HL-60 (cell line): ENCODE measurements at regions not wholly inside any gene's neighbourhood (a gene's known extent, or its start where the extent isn't known, plus 50 kb on each side); places are given as distances from the start of the nearest gene placed in this dataset.

Source experiments
- DNase-seq, 2 experiments: peaks; one replicate each; pipeline ENCODE4 v3.0.0-alpha.2; 2010 to 2020; ENCODE audit warnings: low read depth in 1 of 2, low spot score in 1 of 2
- H3K27ac ChIP-seq: fragments of 250-450 bp; sonication (Bioruptor Pico); replicated peaks from 2 replicates; pipeline ENCODE4 v1.5.1; 2020; ENCODE audit warnings: mild to moderate bottlenecking, moderate library complexity
- H3K27me3 ChIP-seq: fragments of 250-450 bp; sonication (Bioruptor Pico); 2 replicates; pipeline ENCODE4 v1.5.1; 2021; ENCODE audit warnings: mild to moderate bottlenecking, moderate library complexity; ENCODE audit not compliant: insufficient read depth, poor library complexity, severe bottlenecking
- H3K4me3 ChIP-seq: replicated peaks from 2 replicates; pipeline ENCODE4 v1.5.1; 2011; ENCODE audit warnings: mild to moderate bottlenecking, control low read depth, low read length; ENCODE audit not compliant: insufficient read depth
- CTCF ChIP-seq: IDR thresholded peaks from one replicate; pipeline ENCODE4 v1.5.1; 2011; ENCODE audit warnings: low read length, control low read depth, inconsistent platforms; ENCODE audit not compliant: insufficient read depth
- GABPA ChIP-seq: IDR thresholded peaks from 2 replicates; pipeline ENCODE4 v1.6.1; 2012; ENCODE audit warnings: low read depth
- POLR2AphosphoS5 ChIP-seq: IDR thresholded peaks from 2 replicates; pipeline ENCODE4 v1.6.1; 2012; ENCODE audit warnings: low read depth
- REST ChIP-seq: IDR thresholded peaks from 2 replicates; pipeline ENCODE4 v1.6.1; 2012; ENCODE audit warnings: low read depth; ENCODE audit not compliant: insufficient replicate concordance
- SPI1 ChIP-seq: IDR thresholded peaks from 2 replicates; pipeline ENCODE4 v1.6.1; 2012; ENCODE audit warnings: low read depth, mild to moderate bottlenecking, borderline replicate concordance

GRCh38 chr4:100644150-100644549, 126.3 kb upstream of the EMCN start:
- Histone ChIP-seq H3K27me3 (no peaks in the 10 kb centered on the region), H3K4me3 (no peak overlapping the region), H3K27ac (no peak overlapping the region)
- TF ChIP-seq CTCF (no peak), SPI1 (no peak), POLR2AphosphoS5 (no peak), GABPA (no peak), REST (no peak)
- DNase-seq = no peak

- TF ChIP-seq GABPA = no peak
- TF ChIP-seq CTCF = no peak
- TF ChIP-seq POLR2AphosphoS5 = no peak
- no peak for TF ChIP-seq SPI1
- no peak for TF ChIP-seq REST
- DNase-seq = no peak
- Histone ChIP-seq H3K27ac (no peak overlapping the region), H3K4me3 (no peak overlapping the region), H3K27me3 (no peaks in the 10 kb centered on the region)
These were observed 123.5 kb upstream of the EMCN start for GRCh38 chr4:100641336-100641735.

- no peak for TF ChIP-seq SPI1
- TF ChIP-seq REST = no peak
- no peak for TF ChIP-seq POLR2AphosphoS5
- TF ChIP-seq CTCF = no peak
- no peak for TF ChIP-seq GABPA
- Histone ChIP-seq H3K27me3 (no peaks in the 10 kb centered on the region), H3K27ac (peak overlapping the region; percentile 44), H3K4me3 (no peak overlapping the region)
- DNase-seq = peak in 1 of 2 experiments; percentile 64
These were observed 118.1 kb upstream of the EMCN start for GRCh38 chr4:100635899-100636298.
